ENCODE measurements at regions not wholly inside any gene's neighbourhood (a gene's known extent, or its start where the extent isn't known, plus 50 kb on each side); places are given as distances from the start of the nearest gene placed in this dataset.
A peak's percentile ranks its signal among the peaks of the same experiment; 100 is the strongest.

DNA sequence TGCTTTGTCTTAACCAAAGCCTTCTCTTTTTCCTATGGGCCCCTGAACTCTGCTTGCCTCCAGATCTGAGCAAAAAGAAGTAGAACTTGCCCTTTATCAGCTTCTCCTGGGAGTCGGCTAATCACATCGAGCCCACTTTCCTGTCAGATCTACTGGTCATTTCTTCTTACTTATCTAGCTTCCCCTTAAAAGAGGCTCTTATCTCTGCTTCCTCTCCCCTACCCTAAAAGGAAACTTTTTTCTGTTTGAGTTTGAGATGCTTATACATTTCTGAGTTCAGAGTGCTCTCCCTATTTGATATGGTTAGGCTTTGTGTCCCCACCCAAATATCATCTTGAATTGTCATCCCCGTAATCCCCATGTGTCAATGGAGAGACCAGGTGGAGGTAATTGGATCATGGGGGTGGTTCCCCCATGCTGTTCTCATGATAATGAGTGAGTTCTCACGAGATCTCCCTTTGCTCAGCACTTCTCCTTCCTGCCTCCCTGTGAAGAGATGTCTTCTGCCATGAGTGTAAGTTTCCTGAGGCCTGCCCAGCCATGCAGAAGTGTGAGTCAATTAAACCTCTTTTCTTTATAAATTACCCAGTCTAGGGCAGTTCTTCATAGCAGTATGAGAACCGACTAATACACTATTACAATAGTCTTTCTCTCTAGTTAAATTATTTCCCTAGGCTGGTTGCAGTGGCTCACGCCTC is 114.7 kb upstream of the AMN1 start:
- no peaks in the 10 kb centered on the region for H3K27me3 Mint-ChIP-seq (ENCODE audit: low read depth in 2 of 2)
- no peak overlapping the region for H3K4me3 ChIP-seq (ENCODE audit: low read length)
- no peak overlapping the region for H3K27ac Mint-ChIP-seq
- DNase-seq (no peak), ATAC-seq (no peak)
- no peak overlapping the region for H3K4me3 Mint-ChIP-seq
- TF ChIP-seq, protein P1, sequence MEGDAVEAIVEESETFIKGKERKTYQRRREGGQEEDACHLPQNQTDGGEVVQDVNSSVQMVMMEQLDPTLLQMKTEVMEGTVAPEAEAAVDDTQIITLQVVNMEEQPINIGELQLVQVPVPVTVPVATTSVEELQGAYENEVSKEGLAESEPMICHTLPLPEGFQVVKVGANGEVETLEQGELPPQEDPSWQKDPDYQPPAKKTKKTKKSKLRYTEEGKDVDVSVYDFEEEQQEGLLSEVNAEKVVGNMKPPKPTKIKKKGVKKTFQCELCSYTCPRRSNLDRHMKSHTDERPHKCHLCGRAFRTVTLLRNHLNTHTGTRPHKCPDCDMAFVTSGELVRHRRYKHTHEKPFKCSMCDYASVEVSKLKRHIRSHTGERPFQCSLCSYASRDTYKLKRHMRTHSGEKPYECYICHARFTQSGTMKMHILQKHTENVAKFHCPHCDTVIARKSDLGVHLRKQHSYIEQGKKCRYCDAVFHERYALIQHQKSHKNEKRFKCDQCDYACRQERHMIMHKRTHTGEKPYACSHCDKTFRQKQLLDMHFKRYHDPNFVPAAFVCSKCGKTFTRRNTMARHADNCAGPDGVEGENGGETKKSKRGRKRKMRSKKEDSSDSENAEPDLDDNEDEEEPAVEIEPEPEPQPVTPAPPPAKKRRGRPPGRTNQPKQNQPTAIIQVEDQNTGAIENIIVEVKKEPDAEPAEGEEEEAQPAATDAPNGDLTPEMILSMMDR (IDR thresholded peaks at IDR 0.05) = no peak
- intact Hi-C loops (cut with micrococcal nuclease) = no loop called here
- no peaks in the 10 kb centered on the region for H3K36me3 ChIP-seq (ENCODE audit: control insufficient read depth, insufficient read depth, low read length)
- peaks cover 0 to 8% of the 10 kb centered on the region in 2 donors for H3K4me1 Mint-ChIP-seq
- H3K27ac ChIP-seq (ENCODE audit: low read length) = no peak overlapping the region
- WGBS (ENCODE audit: insufficient coverage) = 80% methylated on average over 5 of the region's 6 CpGs
- no peaks in the 10 kb centered on the region for H3K9me3 Mint-ChIP-seq
- H3K9me3 ChIP-seq (ENCODE audit: control insufficient read depth, insufficient read depth, low read length) = peaks cover 5% of the 10 kb centered on the region
- no peaks in the 10 kb centered on the region for H3K27me3 ChIP-seq (ENCODE audit: control insufficient read depth, insufficient read depth, low read length)
- no peaks in the 10 kb centered on the region for H3K36me3 Mint-ChIP-seq
- H3K4me1 ChIP-seq (ENCODE audit: control insufficient read depth, insufficient read depth, low read length) = no peaks in the 10 kb centered on the region

DNA sequence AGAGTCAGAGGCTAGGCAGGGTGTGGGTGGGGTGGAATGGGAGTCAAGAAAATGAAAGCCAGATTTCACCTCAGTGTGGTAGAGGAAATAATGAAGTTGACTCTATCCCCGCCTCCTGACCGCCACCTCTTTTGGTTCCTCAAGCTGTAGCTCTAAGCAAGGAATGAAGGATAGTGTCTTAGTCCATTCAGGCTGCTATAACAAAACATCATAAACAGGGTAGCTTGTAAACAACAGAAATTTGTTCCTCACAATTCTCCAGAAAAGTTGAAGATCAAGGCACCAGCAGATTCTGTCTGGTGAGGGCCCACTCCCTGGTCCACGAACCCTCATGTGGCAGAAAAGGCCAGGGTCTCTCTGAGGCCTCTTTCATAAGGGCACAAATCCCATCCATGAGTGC is 109.1 kb upstream of the AMN1 start:
- Histone ChIP-seq H3K27me3 (ENCODE audit: control insufficient read depth, insufficient read depth, low read length) (no peaks in the 10 kb centered on the region), H3K4me1 (ENCODE audit: control insufficient read depth, insufficient read depth, low read length) (peaks cover 13% of the 10 kb centered on the region), H3K9me3 (ENCODE audit: control insufficient read depth, insufficient read depth, low read length) (peaks cover 2% of the 10 kb centered on the region), H3K27ac (ENCODE audit: low read length) (no peak overlapping the region), H3K36me3 (ENCODE audit: control insufficient read depth, insufficient read depth, low read length) (no peaks in the 10 kb centered on the region), H3K4me3 (ENCODE audit: low read length) (no peak overlapping the region)
- ATAC-seq (no peak), DNase-seq (no peak)
- TF ChIP-seq, protein P1 (IDR thresholded peaks at IDR 0.05) = no peak
- Mint-ChIP-seq H3K27ac (peak overlapping the region in 1 of 2 donors; percentile 24), H3K9me3 (no peaks in the 10 kb centered on the region), H3K27me3 (ENCODE audit: low read depth in 2 of 2) (no peaks in the 10 kb centered on the region), H3K4me1 (peaks cover 14 to 18% of the 10 kb centered on the region in 2 donors), H3K36me3 (no peaks in the 10 kb centered on the region), H3K4me3 (no peak overlapping the region)
- 99% methylated on average over 3 of the region's 3 CpGs for WGBS (ENCODE audit: insufficient coverage)
- intact Hi-C loops (cut with micrococcal nuclease) = no loop called here

DNA sequence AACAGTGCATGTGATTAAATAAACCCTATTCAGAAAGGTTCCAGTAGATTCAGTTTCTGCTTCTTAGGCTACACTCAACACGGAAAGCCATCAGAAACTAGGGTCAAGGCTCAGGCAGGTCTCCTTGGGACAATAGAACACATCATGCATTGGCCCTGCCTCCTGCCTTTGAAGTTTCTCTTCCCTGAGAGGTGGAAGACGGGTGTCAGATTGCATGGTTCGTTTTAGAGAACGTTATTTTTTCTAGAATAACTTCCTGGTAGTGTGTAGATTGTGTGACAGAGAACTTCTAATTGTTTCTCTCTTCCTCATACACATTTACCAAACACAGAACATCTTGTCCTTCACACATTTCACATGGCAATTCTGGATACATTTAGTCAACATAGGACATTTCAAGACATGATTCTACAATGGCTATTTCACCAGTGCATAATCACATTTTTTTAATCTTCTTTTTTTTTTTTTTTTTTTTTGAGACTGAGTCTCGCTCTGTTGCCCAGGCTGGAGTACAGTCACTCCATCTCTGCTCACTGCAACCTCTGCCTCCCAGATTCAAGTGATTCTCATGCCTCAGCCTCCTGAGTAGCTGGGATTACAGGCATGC is 106.6 kb upstream of the AMN1 start:
- Mint-ChIP-seq H3K4me3 (peak overlapping the region; percentile 6), H3K9me3 (no peaks in the 10 kb centered on the region), H3K36me3 (no peaks in the 10 kb centered on the region), H3K4me1 (peaks cover 28 to 36% of the 10 kb centered on the region in 2 donors), H3K27ac (peak overlapping the region in 1 of 2 donors; percentile 48), H3K27me3 (ENCODE audit: low read depth in 2 of 2) (no peaks in the 10 kb centered on the region)
- H3K4me1 ChIP-seq (ENCODE audit: control insufficient read depth, insufficient read depth, low read length) = peaks cover 28% of the 10 kb centered on the region
- H3K27ac ChIP-seq (ENCODE audit: low read length) = no peak overlapping the region
- DNase-seq (no peak), ATAC-seq (no peak)
- 77% methylated on average over 2 of the region's 5 CpGs for WGBS (ENCODE audit: insufficient coverage)
- intact Hi-C loops (cut with micrococcal nuclease) = no loop called here
- no peak overlapping the region for H3K4me3 ChIP-seq (ENCODE audit: low read length)
- no peaks in the 10 kb centered on the region for H3K36me3 ChIP-seq (ENCODE audit: control insufficient read depth, insufficient read depth, low read length)
- H3K27me3 ChIP-seq (ENCODE audit: control insufficient read depth, insufficient read depth, low read length) = no peaks in the 10 kb centered on the region
- TF ChIP-seq, protein P1 (IDR thresholded peaks at IDR 0.05) = no peak
- peaks cover 4% of the 10 kb centered on the region for H3K9me3 ChIP-seq (ENCODE audit: control insufficient read depth, insufficient read depth, low read length)

All from natural killer cell (primary cell).